ENCODE measurements at regions not wholly inside any gene's neighbourhood (a gene's known extent, or its start where the extent isn't known, plus 50 kb on each side); places are given as distances from the start of the nearest gene placed in this dataset.

- ChIA-PET POLR2A (no interaction called here), CTCF (no interaction called here)
- no peak overlapping the region for H3K4me3 ChIP-seq (ENCODE audit: low read length)
- Mint-ChIP-seq H3K36me3 (ENCODE audit: low read depth) (no peaks in the 10 kb centered on the region), H3K4me1 (ENCODE audit: low read depth) (no peaks in the 10 kb centered on the region), H3K4me3 (no peak overlapping the region), H3K9me3 (no peaks in the 10 kb centered on the region), H3K27me3 (peaks cover 9% of the 10 kb centered on the region), H3K27ac (no peak overlapping the region)
- intact Hi-C loops (cut with DNase I, micrococcal nuclease): no loop called here
- H3K27me3 ChIP-seq (ENCODE audit: control insufficient read depth in 1 of 2, insufficient read depth in 2 of 2, low read length in 2 of 2): peaks cover 3 to 5% of the 10 kb centered on the region in 2 experiments
- DNase-seq: no peak
- no peak overlapping the region for H3K27ac ChIP-seq (ENCODE audit: low read depth in 1 of 2, low read length in 2 of 2)
- no peaks in the 10 kb centered on the region for H3K4me1 ChIP-seq (ENCODE audit: insufficient read depth, low read length)
- no peak for ATAC-seq (ENCODE audit: poor library complexity)
- no peaks in the 10 kb centered on the region for H3K36me3 ChIP-seq (ENCODE audit: insufficient read depth, low read length)
- TF ChIP-seq CTCF (IDR thresholded peaks at IDR 0.05): no peak
- H3K9me3 ChIP-seq (ENCODE audit: control insufficient read depth in 1 of 2, insufficient read depth in 1 of 2, low read length in 2 of 2): peaks cover 0 to 1% of the 10 kb centered on the region in 2 experiments
Observed at GRCh38 chr1:208533746-208534598, 289.8 kb upstream of the PLXNA2 start.

- Mint-ChIP-seq H3K27ac (no peak overlapping the region), H3K4me1 (ENCODE audit: low read depth) (no peaks in the 10 kb centered on the region), H3K36me3 (ENCODE audit: low read depth) (no peaks in the 10 kb centered on the region), H3K4me3 (no peak overlapping the region), H3K27me3 (peaks cover 9% of the 10 kb centered on the region), H3K9me3 (no peaks in the 10 kb centered on the region)
- Histone ChIP-seq H3K27me3 (ENCODE audit: control insufficient read depth in 1 of 2, insufficient read depth in 2 of 2, low read length in 2 of 2) (peaks cover 3 to 5% of the 10 kb centered on the region in 2 experiments), H3K9me3 (ENCODE audit: control insufficient read depth in 1 of 2, insufficient read depth in 1 of 2, low read length in 2 of 2) (no peaks in the 10 kb centered on the region), H3K4me1 (ENCODE audit: insufficient read depth, low read length) (no peaks in the 10 kb centered on the region), H3K4me3 (ENCODE audit: low read length) (no peak overlapping the region), H3K36me3 (ENCODE audit: insufficient read depth, low read length) (no peaks in the 10 kb centered on the region), H3K27ac (ENCODE audit: low read depth in 1 of 2, low read length in 2 of 2) (no peak overlapping the region)
- TF ChIP-seq CTCF (IDR thresholded peaks at IDR 0.05): no peak
- ChIA-PET CTCF (no interaction called here), POLR2A (no interaction called here)
- DNase-seq: no peak
- intact Hi-C loops (cut with DNase I, micrococcal nuclease): no loop called here
- ATAC-seq (ENCODE audit: poor library complexity): no peak
Observed at GRCh38 chr1:208534599-208534897, 290.4 kb upstream of the PLXNA2 start.

- peaks cover 3 to 5% of the 10 kb centered on the region in 2 experiments for H3K27me3 ChIP-seq (ENCODE audit: control insufficient read depth in 1 of 2, insufficient read depth in 2 of 2, low read length in 2 of 2)
- no peak overlapping the region for H3K4me3 ChIP-seq (ENCODE audit: low read length)
- ATAC-seq (ENCODE audit: poor library complexity) (no peak), DNase-seq (no peak)
- ChIA-PET POLR2A (no interaction called here), CTCF (no interaction called here)
- H3K4me1 ChIP-seq (ENCODE audit: insufficient read depth, low read length): no peaks in the 10 kb centered on the region
- Mint-ChIP-seq H3K36me3 (ENCODE audit: low read depth) (no peaks in the 10 kb centered on the region), H3K4me3 (no peak overlapping the region), H3K4me1 (ENCODE audit: low read depth) (no peaks in the 10 kb centered on the region), H3K27me3 (peaks cover 9% of the 10 kb centered on the region), H3K27ac (no peak overlapping the region), H3K9me3 (no peaks in the 10 kb centered on the region)
- H3K9me3 ChIP-seq (ENCODE audit: control insufficient read depth in 1 of 2, insufficient read depth in 1 of 2, low read length in 2 of 2): no peaks in the 10 kb centered on the region
- H3K36me3 ChIP-seq (ENCODE audit: insufficient read depth, low read length): no peaks in the 10 kb centered on the region
- intact Hi-C loops (cut with DNase I, micrococcal nuclease): no loop called here
- no peak overlapping the region for H3K27ac ChIP-seq (ENCODE audit: low read depth in 1 of 2, low read length in 2 of 2)
- TF ChIP-seq CTCF (IDR thresholded peaks at IDR 0.05): no peak
Observed at GRCh38 chr1:208534979-208535378, 290.8 kb upstream of the PLXNA2 start.
